ENCODE measurements at regions not wholly inside any gene's neighbourhood (a gene's known extent, or its start where the extent isn't known, plus 50 kb on each side); places are given as distances from the start of the nearest gene placed in this dataset.

DNA sequence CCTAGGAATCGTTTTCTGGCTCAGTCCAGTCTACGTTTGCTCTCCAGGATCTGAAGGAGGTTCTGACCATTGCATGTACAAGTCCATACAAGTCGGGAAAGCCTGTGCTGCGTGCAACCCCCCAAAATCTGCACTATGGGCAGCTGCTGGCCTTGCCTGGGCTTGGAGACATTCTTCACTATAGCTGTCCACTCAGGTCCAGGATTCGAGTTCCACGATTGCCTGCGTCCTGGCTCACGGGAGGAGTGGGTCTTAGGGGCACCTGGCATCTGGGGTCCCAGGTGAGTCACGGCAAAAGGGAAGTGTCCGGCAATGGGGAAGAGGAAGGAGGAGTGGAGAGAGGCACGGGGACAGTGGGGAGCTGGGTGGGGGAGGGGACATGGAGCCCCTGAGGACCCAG lies 563.0 kb downstream of the BRD1 start:
- DNase-seq (ENCODE audit: low read depth in 2 of 2), result no peak

DNA sequence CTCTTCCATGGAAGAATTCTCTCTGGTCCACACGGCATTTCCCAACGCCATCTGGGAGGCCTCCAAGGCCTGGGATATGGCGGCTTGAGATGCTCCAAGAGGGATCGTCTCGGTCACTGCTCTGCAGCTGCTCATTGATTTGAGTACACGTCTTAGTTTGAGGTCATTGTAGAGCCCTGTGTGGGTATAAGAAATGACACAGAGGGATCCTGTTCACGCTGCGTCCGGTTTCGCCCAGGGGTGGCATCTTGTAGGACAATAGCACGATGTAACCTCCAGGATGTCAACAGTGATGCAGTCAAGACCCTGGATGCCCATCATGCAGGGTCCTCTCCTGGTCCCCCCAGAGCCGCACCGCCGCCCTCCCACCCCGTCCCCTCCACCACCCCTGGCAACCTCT lies 564.6 kb downstream of the BRD1 start:
- DNase-seq (ENCODE audit: low read depth in 2 of 2), result no peak

DNA sequence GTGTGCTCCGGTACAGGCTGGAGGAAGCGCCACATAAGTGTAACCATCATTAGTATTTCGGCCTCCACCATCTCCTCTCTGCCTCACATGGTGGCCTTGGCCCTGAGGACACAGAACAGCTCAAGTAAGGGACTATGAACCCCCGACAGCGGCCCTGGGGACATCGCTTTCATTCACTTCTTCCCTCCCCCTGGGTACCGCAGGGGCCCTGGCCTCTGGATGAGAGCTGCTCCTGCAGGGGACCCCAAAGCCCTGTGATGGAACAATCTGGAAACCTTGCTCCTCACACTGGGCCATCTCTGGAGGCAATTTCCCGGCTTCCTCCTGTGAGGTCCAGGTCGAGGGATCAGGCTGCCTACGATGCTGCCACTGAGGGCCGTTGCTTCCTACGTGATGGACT lies 565.5 kb downstream of the BRD1 start:
- no peak for DNase-seq (ENCODE audit: low read depth in 2 of 2)

DNA sequence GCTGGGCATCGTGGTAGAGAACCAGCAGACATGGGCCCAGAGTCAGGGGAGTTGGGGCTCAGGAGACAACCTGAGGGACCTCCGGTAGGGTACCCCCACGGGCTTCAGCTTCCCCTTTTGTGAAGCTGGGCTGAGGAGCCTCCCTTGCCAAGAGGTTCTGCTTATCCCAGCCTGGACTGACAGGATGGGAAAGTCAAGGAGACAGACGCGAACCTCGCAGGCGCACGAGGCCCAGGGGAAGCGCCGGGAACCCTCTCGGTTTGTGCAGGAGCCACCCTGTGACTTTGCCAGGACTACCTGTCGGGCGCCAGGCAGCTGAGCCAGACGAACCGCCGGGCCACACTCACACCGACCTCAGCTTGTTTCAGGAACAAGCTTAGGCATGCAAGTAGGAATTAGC lies 566.1 kb downstream of the BRD1 start:
- no peak for DNase-seq (ENCODE audit: low read depth in 2 of 2)

DNA sequence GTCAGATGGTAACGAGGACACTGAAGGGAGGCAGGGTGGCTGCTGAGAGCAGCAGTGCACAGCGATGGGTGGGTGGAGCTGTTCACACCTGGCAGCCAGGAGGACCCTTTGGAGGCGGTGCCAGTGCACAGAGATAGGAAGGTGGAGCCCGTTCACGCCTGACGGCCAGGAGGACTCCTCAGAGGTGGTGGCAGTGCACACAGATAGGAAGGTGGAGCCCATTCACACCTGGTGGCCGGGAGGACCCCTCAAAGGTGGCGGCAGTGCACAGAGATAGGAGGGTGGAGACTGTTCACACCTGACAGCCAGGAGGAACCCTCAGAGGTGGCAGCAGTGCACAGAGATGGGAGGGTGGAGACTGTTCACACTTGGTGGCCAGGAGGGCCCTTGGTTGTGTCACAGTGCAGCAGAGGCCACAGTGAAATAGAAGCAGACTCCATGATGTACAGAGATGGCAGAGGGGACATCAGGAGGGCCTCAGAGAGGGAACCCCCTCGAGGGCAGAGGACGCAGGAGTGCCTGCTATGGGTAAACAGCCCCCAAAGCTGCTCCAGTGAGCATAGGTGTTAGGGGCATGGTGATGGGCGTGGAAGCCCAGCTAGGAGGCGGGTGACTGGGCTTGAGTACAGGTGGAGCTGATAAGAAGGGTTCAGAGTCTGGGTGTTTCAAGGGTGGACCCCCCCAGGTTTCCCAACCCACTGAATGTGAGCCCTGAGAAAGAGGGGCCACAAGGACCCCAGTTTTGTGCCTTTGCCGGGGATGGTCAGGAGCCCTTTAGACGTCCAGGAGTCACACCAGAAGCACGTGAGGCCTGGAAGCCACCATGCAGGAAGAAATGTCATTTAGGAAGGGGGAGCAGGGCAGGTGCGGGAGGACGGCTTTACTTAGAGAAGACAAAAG lies 566.7 kb downstream of the BRD1 start:
- no peak for DNase-seq (ENCODE audit: low read depth in 2 of 2)

DNA sequence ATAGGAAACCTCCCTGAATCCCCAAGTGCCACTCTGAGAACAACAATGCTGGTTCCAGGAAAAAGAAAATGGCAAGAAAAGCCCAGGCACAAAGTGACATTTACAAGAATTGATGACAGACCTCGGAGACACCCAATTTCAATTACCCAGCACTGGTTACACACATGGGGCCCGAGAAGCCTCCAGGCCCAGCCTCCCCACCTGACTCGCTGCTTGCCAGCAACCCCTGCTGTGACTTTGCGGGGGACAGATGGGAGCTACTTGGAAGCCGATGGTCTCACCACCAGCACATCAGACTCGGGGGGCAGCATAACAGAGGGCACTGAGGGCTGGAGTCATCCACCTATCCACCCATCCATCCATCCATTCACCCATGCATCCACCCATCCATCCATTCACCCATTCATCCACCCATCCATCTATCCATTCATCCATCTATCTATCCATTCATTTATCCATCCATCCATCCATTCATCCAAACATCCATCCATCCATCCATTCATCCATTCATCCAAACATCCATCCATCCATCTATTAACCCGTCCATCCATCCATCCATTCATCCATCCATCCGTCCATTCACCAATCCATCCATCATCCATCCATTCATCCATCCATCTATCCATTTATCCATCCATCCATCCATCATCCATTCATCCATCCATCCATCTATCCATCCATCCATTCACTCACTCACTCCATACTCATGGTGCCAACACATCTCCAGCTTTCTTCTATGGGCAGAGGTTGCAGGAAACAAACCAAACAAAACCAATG lies 567.6 kb downstream of the BRD1 start:
- DNase-seq (ENCODE audit: low read depth in 2 of 2), result no peak

DNA sequence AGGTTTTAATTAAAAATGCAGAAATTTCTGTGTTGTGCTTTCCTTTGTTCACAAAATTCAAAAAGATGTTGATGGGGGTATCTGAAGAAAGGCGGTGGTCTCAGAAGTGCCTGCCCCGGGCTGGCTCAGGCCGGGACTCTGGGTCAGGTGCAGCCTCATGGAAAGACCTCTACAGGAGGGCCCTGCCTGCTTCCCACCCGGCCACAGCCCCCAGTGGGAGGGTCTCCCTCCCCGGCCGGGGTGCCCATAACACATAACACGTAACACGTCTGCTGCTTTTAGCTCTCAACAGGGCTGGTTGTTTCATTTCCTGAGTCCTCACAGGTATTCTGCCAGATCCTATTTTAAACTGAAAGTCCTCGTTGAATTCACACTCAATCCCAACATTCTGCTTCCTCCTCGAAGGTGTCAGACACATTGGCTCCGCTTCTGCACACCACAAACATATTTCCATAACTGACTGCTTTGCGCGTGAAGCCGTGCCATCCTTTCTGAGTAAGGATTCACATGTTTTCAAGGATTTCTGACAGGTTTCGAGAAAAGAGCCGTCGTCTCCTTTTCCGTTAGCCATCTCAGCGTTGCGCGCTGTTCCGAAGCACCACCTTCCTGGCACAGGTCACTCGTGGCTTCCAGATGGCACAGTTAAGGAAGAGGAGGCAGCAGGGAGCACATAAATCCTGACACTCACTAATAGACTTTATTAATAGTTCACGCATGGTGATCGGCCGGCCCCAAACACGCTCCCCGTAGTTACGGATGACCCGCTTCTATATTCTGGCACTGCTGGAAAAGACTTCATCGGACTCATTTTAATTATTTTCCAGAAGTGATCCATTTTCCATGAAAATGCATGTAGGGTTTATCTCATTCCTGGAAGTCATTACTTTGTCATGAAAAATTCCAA lies 569.3 kb downstream of the BRD1 start:
- no peak for DNase-seq (ENCODE audit: low read depth in 2 of 2)

DNA sequence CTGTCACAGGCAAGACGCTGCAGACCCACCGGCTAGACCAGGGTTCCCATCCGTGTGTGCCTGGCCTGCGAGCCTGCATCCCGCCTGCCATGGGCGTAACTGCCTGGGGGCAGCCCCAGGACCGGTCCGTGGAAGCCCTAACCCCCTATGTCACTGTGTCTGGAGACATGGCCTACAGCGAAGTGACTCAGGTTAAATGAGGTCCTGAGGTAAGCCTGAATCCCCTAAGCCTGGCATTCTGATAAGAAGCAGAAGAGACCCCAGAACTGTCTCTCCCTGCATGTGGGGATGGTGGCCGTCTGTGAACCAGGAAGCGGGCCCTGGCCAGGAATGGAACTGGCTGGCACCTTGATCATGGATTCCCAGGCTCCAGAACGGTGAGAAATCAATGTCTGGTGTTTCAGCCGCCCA lies 570.1 kb downstream of the BRD1 start:
- no peak for DNase-seq (ENCODE audit: low read depth in 2 of 2)

DNA sequence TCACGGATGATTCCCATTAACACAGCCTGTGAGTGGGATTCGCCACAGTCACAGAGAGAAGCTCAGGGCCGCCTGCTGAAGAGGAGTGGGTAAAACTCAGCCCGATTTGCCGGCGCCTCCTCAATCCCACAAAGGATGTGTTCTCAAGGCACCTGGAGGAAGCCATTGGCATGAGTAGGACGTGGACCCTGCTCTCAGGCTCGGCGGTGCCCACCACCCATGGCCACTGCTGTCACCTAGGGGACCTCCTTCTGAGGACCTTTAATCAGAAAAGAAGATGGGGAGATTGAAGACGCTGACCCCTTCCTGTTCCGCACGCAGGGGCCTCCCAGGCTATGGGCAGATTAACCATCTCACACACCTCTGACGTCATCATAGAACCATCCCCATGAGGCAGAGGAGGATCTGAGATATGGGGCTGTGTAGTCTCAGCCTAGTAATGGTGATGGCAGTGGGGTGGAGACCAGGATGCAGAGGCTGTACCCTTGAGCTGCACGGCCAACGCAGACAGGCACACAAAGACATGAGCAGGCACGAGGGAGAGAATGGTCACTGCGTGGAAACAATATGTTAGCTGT lies 571.8 kb downstream of the BRD1 start:
- DNase-seq (ENCODE audit: low read depth in 2 of 2), result no peak

DNA sequence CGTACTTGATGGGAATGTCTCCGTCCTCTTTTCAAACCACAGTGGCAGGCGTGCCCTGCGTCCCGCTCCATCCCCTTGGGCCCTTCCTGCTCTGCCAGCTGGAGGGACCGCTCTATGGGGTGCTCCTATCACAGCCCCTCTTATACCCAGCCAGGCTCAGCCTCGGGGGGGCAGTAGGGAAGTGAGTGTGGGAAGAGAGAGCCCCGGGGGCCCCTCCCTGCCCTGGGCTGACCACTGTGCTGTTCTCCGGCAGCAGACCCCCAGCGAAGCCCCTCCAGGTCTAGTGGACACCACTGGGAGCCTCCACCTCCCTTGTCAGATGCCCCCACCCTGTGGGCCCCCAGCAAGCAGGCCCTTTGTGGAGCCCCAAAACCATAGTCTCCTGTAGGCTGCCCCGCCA lies 572.5 kb downstream of the BRD1 start:
- DNase-seq (ENCODE audit: low read depth in 2 of 2), result no peak

DNA sequence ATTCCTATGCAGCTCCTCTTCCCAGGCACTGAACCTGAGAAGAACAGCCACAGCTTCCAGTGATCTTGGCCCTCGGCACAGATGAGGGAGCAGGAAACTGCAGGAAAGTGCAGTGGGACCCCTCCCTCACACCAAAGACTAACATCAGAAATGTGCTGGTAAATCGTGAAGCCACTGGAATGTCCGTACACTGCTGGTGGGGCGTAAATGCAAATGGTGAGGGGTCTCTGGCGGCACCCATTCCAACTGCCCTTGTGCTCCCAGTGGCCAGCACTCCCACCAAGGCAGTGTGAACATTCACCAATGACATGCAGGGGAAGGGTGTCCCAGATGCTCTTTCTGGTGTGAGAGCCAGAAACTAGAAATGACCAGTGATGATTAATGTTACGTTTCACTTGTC lies 574.0 kb downstream of the BRD1 start:
- no peak for DNase-seq (ENCODE audit: low read depth in 2 of 2)

DNA sequence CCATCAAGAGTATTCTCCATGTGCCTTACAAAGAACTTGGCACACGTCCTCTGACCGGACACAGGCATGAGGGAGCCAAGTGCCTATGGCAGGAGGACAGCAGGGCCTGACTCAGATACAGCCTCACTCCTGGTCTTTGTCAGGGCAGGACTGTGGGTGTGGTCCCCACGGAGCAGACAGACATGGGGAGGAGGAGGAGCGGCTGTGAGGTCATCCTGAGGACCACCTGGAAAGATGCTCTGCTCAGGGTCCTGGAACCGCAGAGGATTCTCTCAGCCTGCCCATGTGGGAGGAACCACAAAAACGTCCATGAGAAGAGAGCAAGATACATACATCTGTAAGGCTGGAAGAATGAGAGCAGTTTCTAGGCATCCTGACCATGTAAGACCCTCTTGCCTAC lies 576.3 kb downstream of the BRD1 start:
- no peak for DNase-seq (ENCODE audit: low read depth in 2 of 2)

DNA sequence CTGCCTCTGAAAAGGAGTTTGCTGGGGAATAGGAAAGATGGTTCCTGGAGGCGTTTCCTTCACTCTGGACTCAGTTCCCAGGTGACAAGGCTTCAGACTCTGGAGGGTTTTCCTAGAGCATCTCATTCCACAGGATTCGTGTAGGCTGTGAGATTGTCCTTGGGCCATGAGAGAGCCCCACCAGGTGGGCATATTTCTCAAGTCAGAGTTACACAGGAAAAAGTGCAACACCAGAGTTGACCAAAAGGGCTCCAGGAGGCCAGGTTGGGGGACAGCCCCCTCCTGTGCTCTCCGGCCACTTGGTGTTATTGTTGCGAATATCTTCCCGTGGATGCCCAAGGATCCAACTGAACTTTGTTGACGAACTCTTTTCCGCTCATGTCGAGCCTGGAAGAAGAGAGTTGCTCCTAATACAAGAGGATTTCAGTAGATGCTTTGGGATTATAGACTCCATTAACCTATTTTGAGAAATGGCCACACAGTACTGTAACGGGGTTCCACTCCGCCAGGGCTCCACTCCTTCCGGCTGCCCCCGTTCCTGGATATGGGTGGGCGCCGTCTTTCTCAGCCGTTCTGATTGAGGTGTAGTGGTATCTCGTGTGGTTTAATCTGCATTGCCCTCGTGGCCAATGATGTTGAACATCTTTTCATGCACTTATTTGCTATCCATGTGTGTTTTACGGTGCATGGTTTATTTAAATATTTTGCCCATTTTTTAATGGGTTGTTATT lies 580.3 kb downstream of the BRD1 start:
- DNase-seq (ENCODE audit: low read depth in 2 of 2), result no peak

DNA sequence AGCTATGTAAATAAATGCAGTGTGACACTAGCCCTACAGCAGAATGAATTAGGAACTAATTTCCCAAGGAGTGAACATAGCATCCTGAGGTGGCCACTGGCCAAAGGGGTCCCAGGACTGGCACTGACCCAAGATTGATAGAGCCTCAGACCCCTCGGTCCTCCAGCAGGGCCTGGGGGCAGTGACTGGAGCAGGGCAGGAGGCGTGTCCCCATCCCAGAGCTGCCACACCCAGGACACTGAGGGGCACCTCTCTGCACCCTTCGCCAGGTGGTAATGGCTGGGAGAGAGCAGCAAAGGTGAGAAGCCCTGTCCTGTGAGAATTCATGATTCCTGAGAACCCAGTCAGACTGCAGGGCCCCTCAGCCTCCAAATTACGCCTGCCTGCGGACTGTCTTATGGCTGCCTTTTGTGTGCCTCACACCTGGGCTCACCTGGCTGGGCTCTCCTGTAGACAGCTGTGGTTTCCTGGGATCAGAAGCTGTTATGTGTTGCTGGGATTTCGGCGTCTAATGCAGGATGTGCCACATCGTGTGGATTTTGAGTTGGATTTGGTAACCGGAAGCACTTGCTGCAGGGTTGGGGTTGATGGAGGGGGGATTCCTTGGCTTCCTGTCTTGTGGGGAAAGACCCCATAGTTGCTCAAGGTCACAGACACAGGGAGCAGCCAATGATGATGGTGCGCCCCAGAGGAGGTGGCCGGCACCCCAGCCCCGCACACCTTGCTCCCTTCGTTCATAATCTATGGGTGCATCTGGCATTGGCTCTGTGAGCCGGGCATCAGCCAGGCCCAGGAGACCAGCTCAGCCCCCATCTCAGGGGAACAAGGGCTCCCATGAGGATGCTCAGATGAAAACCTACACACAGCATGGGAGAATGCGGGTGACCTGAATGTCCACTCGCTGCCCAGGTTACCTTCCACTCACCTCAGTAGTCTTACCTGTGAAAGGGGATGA lies 582.9 kb downstream of the BRD1 start:
- no peak for DNase-seq (ENCODE audit: low read depth in 2 of 2)

DNA sequence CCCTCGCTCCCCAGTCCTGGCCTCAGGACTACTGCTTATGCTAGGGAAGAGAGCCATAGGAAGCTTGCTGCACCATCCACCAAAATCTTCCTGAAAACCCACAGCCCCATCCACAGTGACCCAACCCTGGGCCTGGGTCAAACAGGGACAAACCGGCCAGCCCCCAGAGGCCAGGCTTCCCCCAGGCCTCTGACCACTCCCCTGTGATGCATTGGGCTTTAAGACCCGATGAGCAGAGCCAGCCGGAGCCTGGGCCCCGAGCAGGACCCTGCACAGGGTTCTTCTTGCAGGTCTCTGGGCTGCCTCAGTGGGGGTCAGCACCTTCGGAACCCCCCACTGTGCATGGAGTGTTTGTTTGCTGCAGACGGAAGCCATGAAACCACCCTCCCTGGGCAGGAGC lies 583.7 kb downstream of the BRD1 start:
- no peak for DNase-seq (ENCODE audit: low read depth in 2 of 2)

DNA sequence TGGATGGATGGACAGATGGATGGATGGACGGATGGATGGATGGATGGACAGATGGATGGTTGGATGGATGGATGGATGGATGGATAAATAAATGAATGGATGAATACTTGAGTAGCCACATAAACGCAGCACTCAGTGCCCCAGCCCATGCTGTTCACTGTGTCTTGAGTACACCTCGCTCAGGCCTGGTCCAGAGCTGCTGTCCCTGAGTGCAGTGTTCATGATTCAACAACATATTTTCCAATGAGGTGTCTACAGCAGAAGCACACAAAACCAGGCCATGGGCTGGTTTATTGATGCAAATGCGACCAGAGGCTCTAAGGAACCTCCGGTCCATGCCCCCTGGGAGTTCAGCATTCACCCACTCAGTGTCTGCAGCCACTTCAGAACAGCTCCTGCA lies 584.3 kb downstream of the BRD1 start:
- DNase-seq (ENCODE audit: low read depth in 2 of 2), result no peak

DNA sequence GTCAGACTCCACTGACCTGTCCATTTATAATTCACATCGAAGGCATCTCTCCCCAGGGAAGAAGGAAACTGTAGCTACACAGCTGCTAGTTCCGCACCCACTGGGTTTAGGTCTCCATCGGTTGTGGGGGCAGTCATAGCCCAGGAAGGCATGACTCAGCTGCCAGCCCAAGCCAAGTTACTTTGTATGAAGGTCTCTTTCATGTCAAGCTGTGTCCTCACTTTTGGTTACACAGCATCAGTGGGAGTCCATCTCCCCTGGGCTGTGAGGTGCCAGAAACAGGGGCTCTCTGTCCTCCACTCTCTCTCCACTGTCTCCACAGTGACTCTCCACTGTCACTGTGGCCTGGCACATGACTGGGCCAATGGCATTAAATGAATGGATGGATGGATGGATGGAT lies 585.2 kb downstream of the BRD1 start:
- DNase-seq (ENCODE audit: low read depth in 2 of 2), result no peak

DNA sequence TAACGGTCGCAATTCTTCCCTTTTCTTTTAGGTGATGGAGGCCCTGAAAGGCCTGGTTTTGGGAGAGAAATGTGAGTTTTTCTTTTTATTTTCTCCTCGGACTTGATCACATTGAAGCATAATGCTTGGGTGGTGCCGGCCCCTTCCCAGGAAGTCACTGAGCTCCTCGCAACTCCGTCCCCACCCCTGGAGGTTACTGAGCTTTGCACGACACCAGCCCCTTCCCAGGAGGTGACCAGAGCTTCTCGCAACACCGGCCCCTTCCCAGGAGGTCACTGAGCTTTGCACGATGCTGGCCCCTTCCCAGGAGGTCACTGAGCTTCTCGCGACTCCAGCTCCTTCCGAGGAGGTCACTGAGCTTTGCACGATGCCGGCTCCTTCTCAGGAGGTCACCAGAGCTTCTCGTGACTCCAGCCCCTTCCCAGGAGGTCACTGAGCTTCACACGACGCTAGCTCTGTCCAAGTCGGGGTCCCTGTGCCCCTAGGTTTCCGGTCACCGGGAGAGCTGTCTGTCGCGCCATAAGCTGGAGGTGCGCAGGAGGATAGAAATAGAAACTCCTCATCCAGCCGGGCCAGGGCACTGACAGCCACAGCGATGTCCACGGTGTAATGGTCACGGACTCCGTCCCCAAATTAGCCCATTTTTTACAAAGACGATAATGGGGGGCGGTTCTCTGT lies 586.4 kb downstream of the BRD1 start:
- DNase-seq (ENCODE audit: low read depth in 2 of 2), result no peak

DNA sequence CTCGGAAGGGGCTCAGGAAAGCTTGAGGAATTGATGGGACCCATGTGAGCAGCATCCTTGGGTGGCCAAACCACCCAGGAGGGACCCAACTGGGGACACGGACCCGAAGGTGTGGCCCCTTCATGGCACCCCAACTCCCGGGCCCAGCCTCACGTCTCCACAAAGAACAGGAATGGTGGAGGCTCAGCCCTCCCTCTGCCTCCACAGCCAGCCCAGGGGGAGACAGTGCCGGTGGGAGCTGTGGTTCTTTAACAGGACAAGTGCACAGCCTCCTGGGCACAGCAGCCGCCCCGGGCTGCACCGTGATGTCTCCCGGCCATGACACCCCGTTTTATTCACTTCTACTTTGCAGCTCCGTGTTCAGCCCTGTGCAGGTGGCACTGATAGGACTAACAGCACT lies 587.2 kb downstream of the BRD1 start:
- no peak for DNase-seq (ENCODE audit: low read depth in 2 of 2)
